Type B pancreatic cell (in vitro differentiated cells): ENCODE measurements at regions not wholly inside any gene's neighbourhood (a gene's known extent, or its start where the extent isn't known, plus 50 kb on each side); places are given as distances from the start of the nearest gene placed in this dataset.
A peak's percentile ranks its signal among the peaks of the same experiment; 100 is the strongest.

ENCODE experiments used
- DNase-seq: peaks from one replicate; pipeline ENCODE4 v3.0.0; 2021; ENCODE audit warnings: mixed read lengths; ENCODE audit not compliant: unreplicated experiment; ENCODE audit errors: extremely low spot score
- H3K27ac Mint-ChIP-seq: 2 replicates; pipeline ENCODE4 v1.8.0; 2021; ENCODE audit warnings: mild to moderate bottlenecking, mixed read lengths
- H3K27me3 Mint-ChIP-seq: 2 replicates; pipeline ENCODE4 v1.8.0; 2021; ENCODE audit warnings: mixed read lengths
- H3K36me3 Mint-ChIP-seq: 2 replicates; pipeline ENCODE4 v1.8.0; 2021; ENCODE audit warnings: mixed read lengths
- H3K4me1 Mint-ChIP-seq: one replicate; pipeline ENCODE4 v1.8.0; 2021; ENCODE audit warnings: mixed read lengths; ENCODE audit not compliant: unreplicated experiment
- H3K4me3 Mint-ChIP-seq: 2 replicates; pipeline ENCODE4 v1.8.0; 2021; ENCODE audit warnings: mild to moderate bottlenecking, mixed read lengths
- H3K9me3 Mint-ChIP-seq: 2 replicates; pipeline ENCODE4 v1.8.0; 2021; ENCODE audit warnings: mixed read lengths
- TF ChIP-seq, protein P1 (sequence below): fragments of 200-600 bp; sonication (generic); conservative IDR thresholded peaks from 2 replicates; pipeline ENCODE4 v1.5.0; 2021; ENCODE audit warnings: antibody characterized with exemption, mild to moderate bottlenecking

DNA sequence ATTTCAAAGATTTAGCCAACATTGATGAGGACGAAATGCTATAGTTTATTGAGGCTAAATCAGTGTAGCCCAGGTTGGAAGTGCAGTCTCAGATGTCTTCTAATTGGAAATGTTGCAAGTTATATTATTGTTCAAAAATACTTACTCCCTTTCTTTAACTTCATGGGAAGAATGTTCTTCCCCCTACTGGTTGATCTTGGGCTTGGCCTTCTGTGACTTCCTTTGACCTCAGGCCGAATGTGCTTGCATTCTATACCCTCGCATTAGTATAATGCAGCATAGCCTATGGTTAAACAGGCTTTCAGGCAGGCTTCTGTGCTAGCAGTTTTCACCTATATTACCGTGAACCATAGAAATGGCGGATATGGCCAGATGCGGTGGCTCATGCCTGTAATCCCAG, 77.3 kb downstream of the RPE65 start:
- TF ChIP-seq, protein P1, sequence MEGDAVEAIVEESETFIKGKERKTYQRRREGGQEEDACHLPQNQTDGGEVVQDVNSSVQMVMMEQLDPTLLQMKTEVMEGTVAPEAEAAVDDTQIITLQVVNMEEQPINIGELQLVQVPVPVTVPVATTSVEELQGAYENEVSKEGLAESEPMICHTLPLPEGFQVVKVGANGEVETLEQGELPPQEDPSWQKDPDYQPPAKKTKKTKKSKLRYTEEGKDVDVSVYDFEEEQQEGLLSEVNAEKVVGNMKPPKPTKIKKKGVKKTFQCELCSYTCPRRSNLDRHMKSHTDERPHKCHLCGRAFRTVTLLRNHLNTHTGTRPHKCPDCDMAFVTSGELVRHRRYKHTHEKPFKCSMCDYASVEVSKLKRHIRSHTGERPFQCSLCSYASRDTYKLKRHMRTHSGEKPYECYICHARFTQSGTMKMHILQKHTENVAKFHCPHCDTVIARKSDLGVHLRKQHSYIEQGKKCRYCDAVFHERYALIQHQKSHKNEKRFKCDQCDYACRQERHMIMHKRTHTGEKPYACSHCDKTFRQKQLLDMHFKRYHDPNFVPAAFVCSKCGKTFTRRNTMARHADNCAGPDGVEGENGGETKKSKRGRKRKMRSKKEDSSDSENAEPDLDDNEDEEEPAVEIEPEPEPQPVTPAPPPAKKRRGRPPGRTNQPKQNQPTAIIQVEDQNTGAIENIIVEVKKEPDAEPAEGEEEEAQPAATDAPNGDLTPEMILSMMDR: peak; percentile 41
- Mint-ChIP-seq H3K9me3 (no peaks in the 10 kb centered on the region), H3K4me1 (peaks cover 9% of the 10 kb centered on the region), H3K27me3 (no peaks in the 10 kb centered on the region), H3K36me3 (no peaks in the 10 kb centered on the region), H3K27ac (no peak overlapping the region), H3K4me3 (no peak overlapping the region)
- no peak for DNase-seq

DNA sequence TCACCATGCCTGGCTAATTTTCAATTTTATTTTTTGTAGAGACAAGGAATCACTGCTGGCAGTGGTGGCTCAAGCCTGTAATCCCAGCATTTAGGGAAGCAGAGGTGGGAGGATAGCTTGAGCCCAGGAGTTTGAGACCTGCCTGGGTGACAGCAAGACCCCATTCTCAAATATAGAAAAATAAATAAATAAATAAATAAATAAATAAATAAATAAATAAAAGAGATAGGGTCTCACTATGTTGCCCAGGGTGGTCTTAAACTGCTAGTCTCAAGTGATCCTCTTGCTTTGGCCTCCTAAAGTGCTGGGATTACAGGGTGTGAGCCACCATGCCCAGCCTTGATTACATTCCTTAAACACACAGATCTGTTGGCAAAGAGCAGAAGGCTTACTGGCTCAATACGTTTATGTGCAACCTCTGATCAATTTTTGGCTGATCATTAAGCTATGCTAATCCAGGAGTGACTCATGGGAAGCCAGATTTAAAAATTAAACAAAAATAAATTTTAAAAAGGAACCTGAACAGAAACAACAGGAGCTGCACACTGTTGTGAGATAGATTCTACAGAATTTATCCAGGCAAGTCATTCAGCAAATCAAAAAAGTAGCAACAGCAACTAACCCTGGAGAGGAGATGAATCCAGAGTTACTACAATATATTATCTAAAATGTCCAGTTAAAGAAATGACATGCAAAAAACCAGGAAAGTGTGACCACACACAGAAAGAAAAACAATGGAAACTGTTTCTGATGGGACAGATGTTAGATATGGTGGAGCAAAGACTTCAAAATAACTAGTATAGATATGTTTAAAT, 79.4 kb downstream of the RPE65 start:
- Mint-ChIP-seq H3K27me3 (no peaks in the 10 kb centered on the region), H3K36me3 (no peaks in the 10 kb centered on the region), H3K9me3 (no peaks in the 10 kb centered on the region), H3K27ac (no peak overlapping the region), H3K4me3 (no peak overlapping the region), H3K4me1 (peaks cover under 1% of the 10 kb centered on the region)
- DNase-seq: no peak
- TF ChIP-seq, protein P1: no peak

DNA sequence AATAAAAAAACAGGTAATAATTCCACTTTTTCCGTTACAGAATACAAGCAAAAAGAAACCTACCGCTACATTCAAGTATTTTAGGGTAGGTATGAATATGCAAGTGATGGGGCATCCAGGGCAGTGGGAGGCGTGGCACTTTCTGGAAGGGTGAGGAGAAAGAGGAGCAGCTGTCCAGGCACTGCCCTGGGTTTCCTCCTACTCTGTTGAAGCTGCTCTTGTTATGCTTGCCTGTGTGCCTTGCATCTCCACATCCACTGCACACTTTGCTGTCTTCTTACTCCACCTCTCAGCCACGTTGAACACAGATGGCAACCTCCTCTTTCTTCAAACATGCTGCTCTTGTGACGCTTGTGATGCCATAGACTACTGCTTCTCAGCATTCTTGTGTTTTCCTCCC, 83.2 kb downstream of the RPE65 start:
- Mint-ChIP-seq H3K27ac (no peak overlapping the region), H3K4me3 (no peak overlapping the region), H3K4me1 (no peaks in the 10 kb centered on the region), H3K36me3 (no peaks in the 10 kb centered on the region), H3K9me3 (no peaks in the 10 kb centered on the region), H3K27me3 (no peaks in the 10 kb centered on the region)
- no peak for DNase-seq
- TF ChIP-seq, protein P1: no peak

DNA sequence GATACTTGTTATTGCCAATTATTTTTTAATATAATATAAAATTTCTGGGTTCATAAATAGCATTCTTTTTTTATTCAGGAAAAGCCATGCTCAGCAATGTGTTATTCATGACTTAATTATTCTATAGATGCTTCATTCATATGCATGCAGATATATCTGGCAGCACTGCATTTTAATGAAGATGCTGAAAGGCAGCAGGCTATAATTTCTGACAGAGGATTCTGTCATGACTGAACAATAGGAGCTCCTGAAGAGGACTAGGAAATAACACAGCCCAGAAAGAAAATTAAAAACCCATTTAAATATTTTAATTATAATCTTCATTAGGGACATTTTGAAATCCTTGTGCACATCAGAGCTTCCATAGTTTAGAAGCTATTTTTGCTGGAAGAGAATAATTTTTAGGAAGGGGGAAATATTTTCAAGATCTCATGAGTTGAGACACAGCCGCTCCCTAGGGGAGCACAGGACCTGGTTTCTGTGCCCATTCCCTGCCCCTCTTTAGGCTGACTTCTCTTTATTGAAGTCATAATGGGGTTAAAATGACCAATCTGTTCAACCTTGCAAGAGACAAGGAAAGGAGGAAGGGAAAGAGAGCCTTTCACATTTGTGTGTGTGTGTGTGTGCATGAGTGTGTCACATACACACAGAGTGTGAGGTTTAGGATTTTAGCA, 83.9 kb downstream of the RPE65 start:
- H3K27me3 Mint-ChIP-seq: no peaks in the 10 kb centered on the region
- no peaks in the 10 kb centered on the region for H3K4me1 Mint-ChIP-seq
- no peak overlapping the region for H3K27ac Mint-ChIP-seq
- H3K4me3 Mint-ChIP-seq: no peak overlapping the region
- H3K9me3 Mint-ChIP-seq: no peaks in the 10 kb centered on the region
- TF ChIP-seq, protein P1: no peak
- no peak for DNase-seq
- H3K36me3 Mint-ChIP-seq: no peaks in the 10 kb centered on the region

DNA sequence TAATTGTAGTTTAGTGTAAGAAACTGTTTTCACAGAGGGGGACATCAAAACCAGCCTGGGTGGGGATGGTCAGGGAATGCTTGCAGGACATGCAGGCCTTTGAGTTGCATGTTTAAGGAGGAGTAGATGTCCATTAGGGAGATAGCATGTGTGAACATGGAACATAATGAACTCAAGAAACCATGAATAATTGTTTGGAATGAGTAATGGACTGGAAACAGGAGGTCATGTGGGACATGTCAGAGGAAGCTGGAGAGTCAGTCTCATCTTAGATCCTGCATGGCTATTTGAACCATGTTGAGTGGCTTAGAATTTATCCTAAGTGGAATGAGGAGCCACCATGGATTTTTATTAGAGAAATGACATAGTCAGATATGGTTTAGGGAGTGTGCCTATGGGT, 86.4 kb downstream of the RPE65 start:
- Mint-ChIP-seq H3K9me3 (no peaks in the 10 kb centered on the region), H3K36me3 (no peaks in the 10 kb centered on the region), H3K4me1 (peaks cover 8% of the 10 kb centered on the region), H3K4me3 (no peak overlapping the region), H3K27me3 (peaks cover 4% of the 10 kb centered on the region), H3K27ac (no peak overlapping the region)
- TF ChIP-seq, protein P1: no peak
- DNase-seq: no peak
